ENCODE measurements at regions not wholly inside any gene's neighbourhood (a gene's known extent, or its start where the extent isn't known, plus 50 kb on each side); places are given as distances from the start of the nearest gene placed in this dataset.

- TF ChIP-seq SPI1 (IDR thresholded peaks at IDR 0.05; ENCODE audit: borderline replicate concordance, low read depth) (no peak), POLR2AphosphoS5 (IDR thresholded peaks at IDR 0.05; ENCODE audit: low read depth) (no peak), REST (IDR thresholded peaks at IDR 0.05; ENCODE audit: insufficient replicate concordance, low read depth) (no peak), GABPA (IDR thresholded peaks at IDR 0.05; ENCODE audit: low read depth) (no peak), CTCF (IDR thresholded peaks at IDR 0.05; ENCODE audit: insufficient read depth, low read length) (no peak)
- Histone ChIP-seq H3K4me3 (replicated peaks; ENCODE audit: insufficient read depth, low read length) (no peak overlapping the region), H3K27ac (replicated peaks) (no peak overlapping the region), H3K27me3 (ENCODE audit: insufficient read depth, poor library complexity, severe bottlenecking) (no peaks in the 10 kb centered on the region)
- no peak for DNase-seq (ENCODE audit: low read depth in 1 of 2, low spot score in 1 of 2)
These were observed 342.3 kb upstream of the EPHA4 start for GRCh38 chr2:221914334-221914880.

GRCh38 chr2:221911890-221912289, 339.8 kb upstream of the EPHA4 start:
- DNase-seq (ENCODE audit: low read depth in 1 of 2, low spot score in 1 of 2) = no peak
- TF ChIP-seq POLR2AphosphoS5 (IDR thresholded peaks at IDR 0.05; ENCODE audit: low read depth) = no peak
- TF ChIP-seq SPI1 (IDR thresholded peaks at IDR 0.05; ENCODE audit: borderline replicate concordance, low read depth) = no peak
- no peak for TF ChIP-seq GABPA (IDR thresholded peaks at IDR 0.05; ENCODE audit: low read depth)
- no peak for TF ChIP-seq REST (IDR thresholded peaks at IDR 0.05; ENCODE audit: insufficient replicate concordance, low read depth)
- no peak for TF ChIP-seq CTCF (IDR thresholded peaks at IDR 0.05; ENCODE audit: insufficient read depth, low read length)
- no peaks in the 10 kb centered on the region for H3K27me3 ChIP-seq (ENCODE audit: insufficient read depth, poor library complexity, severe bottlenecking)
- H3K4me3 ChIP-seq (replicated peaks; ENCODE audit: insufficient read depth, low read length) = no peak overlapping the region
- no peak overlapping the region for H3K27ac ChIP-seq (replicated peaks)

- 0 out of 2 replicates have a peak overlapping the region, but pooled peaks have one; percentile 34 for H3K27ac ChIP-seq (replicated peaks)
- no peaks in the 10 kb centered on the region for H3K27me3 ChIP-seq (ENCODE audit: insufficient read depth, poor library complexity, severe bottlenecking)
These were observed 339.2 kb upstream of the EPHA4 start for GRCh38 chr2:221911321-221911720.

More at GRCh38 chr2:221911321-221911720, 339.2 kb upstream of the EPHA4 start:
- no peak for TF ChIP-seq REST (IDR thresholded peaks at IDR 0.05; ENCODE audit: insufficient replicate concordance, low read depth)
- no peak for TF ChIP-seq SPI1 (IDR thresholded peaks at IDR 0.05; ENCODE audit: borderline replicate concordance, low read depth)
- TF ChIP-seq POLR2AphosphoS5 (IDR thresholded peaks at IDR 0.05; ENCODE audit: low read depth) = no peak
- TF ChIP-seq GABPA (IDR thresholded peaks at IDR 0.05; ENCODE audit: low read depth) = no peak
- TF ChIP-seq CTCF (IDR thresholded peaks at IDR 0.05; ENCODE audit: insufficient read depth, low read length) = no peak
- DNase-seq (ENCODE audit: low read depth in 1 of 2, low spot score in 1 of 2) = peak; percentile 6 to 25
- H3K4me3 ChIP-seq (replicated peaks; ENCODE audit: insufficient read depth, low read length) = no peak overlapping the region
